Uterus (tissue), 3 donors: ENCODE measurements at regions not wholly inside any gene's neighbourhood (a gene's known extent, or its start where the extent isn't known, plus 50 kb on each side); places are given as distances from the start of the nearest gene placed in this dataset.

Source experiments
- DNase-seq, 2 donors: peaks; one replicate each; pipeline ENCODE4 v3.0.0-alpha.2; 2019 to 2020
- H3K27ac ChIP-seq, 2 donors: fragments of 200-600 bp; sonication (generic); 1 replicate in 1 of 2; 2 replicates in 1 of 2; pipeline ENCODE4 v1.5.1; 2016 to 2018
- H3K27me3 ChIP-seq, 2 donors: fragments of 200-600 bp; sonication (generic); one replicate each; pipeline ENCODE4 v1.5.1; 2018 to 2019; ENCODE audit warnings: control low read depth in 1 of 2
- H3K36me3 ChIP-seq, 2 donors: fragments of 200-600 bp; sonication (generic); one replicate each; pipeline ENCODE4 v1.5.1; 2019; ENCODE audit warnings: control low read depth in 1 of 2
- H3K4me1 ChIP-seq, 2 donors: fragments of 200-600 bp; sonication (generic); one replicate each; pipeline ENCODE4 v1.5.1; 2018 to 2019; ENCODE audit warnings: control low read depth in 1 of 2
- H3K4me3 ChIP-seq, 2 donors: fragments of 200-600 bp; sonication (generic); 1 replicate in 1 of 2; 2 replicates in 1 of 2; pipeline ENCODE4 v1.5.1; 2018 to 2019; ENCODE audit warnings: mild to moderate bottlenecking in 1 of 2
- H3K9me3 ChIP-seq, 2 donors: fragments of 200-600 bp; sonication (generic); one replicate each; pipeline ENCODE4 v1.5.1; 2019; ENCODE audit warnings: control low read depth in 1 of 2
- POLR2A ChIP-seq, 2 donors: fragments of 450-650 bp; IDR thresholded peaks; one replicate each; pipeline ENCODE4 v1.6.1; 2016; ENCODE audit warnings: antibody characterized with exemption in 2 of 2, mild to moderate bottlenecking in 1 of 2, moderate library complexity in 1 of 2
- intact Hi-C: fragments of 100-400 bp; cut with DNase I; formaldehyde crosslinking; loops from one replicate; pipeline ENCODE4 v1.15.1; 2023; ENCODE audit warnings: low total_unique reads
- TF ChIP-seq, protein P1 (sequence below), 4 experiments: fragments of 200-600 bp in 2 of 4; fragments of 450-650 bp in 2 of 4; sonication (generic) in 2 of 4; IDR thresholded peaks; one replicate each; pipeline ENCODE4 v1.5.1; 2016 to 2019; ENCODE audit warnings: antibody characterized with exemption in 4 of 4, mild to moderate bottlenecking in 2 of 4, moderate library complexity in 1 of 4
- donor health status: DM: yes; HTN: yes; CAD: no.

- Histone ChIP-seq H3K27me3 (no peaks in the 10 kb centered on the region), H3K27ac (no peak overlapping the region), H3K4me3 (no peak overlapping the region), H3K4me1 (no peaks in the 10 kb centered on the region), H3K9me3 (no peaks in the 10 kb centered on the region), H3K36me3 (no peaks in the 10 kb centered on the region)
- no peak for DNase-seq
- intact Hi-C loops, result no loop called here
- TF ChIP-seq POLR2A (IDR thresholded peaks at IDR 0.05), result no peak
- TF ChIP-seq, protein P1, sequence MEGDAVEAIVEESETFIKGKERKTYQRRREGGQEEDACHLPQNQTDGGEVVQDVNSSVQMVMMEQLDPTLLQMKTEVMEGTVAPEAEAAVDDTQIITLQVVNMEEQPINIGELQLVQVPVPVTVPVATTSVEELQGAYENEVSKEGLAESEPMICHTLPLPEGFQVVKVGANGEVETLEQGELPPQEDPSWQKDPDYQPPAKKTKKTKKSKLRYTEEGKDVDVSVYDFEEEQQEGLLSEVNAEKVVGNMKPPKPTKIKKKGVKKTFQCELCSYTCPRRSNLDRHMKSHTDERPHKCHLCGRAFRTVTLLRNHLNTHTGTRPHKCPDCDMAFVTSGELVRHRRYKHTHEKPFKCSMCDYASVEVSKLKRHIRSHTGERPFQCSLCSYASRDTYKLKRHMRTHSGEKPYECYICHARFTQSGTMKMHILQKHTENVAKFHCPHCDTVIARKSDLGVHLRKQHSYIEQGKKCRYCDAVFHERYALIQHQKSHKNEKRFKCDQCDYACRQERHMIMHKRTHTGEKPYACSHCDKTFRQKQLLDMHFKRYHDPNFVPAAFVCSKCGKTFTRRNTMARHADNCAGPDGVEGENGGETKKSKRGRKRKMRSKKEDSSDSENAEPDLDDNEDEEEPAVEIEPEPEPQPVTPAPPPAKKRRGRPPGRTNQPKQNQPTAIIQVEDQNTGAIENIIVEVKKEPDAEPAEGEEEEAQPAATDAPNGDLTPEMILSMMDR (IDR thresholded peaks at IDR 0.05), result no peak
Observed at GRCh38 chr2:194610297-194610696, 1046.7 kb upstream of the SLC39A10 start.

GRCh38 chr2:194603429-194603828 lies 1053.6 kb upstream of the SLC39A10 start:
- Histone ChIP-seq H3K9me3 (no peaks in the 10 kb centered on the region), H3K27me3 (no peaks in the 10 kb centered on the region), H3K4me1 (no peaks in the 10 kb centered on the region), H3K4me3 (no peak overlapping the region), H3K36me3 (no peaks in the 10 kb centered on the region), H3K27ac (no peak overlapping the region)
- TF ChIP-seq, protein P1 (IDR thresholded peaks at IDR 0.05), result no peak
- TF ChIP-seq POLR2A (IDR thresholded peaks at IDR 0.05), result no peak
- intact Hi-C loops, result no loop called here
- DNase-seq, result no peak

GRCh38 chr2:194602750-194603149 lies 1054.3 kb upstream of the SLC39A10 start:
- H3K36me3 ChIP-seq, result no peaks in the 10 kb centered on the region
- no peaks in the 10 kb centered on the region for H3K27me3 ChIP-seq
- intact Hi-C loops, result no loop called here
- TF ChIP-seq, protein P1 (IDR thresholded peaks at IDR 0.05), result no peak
- TF ChIP-seq POLR2A (IDR thresholded peaks at IDR 0.05), result no peak
- H3K9me3 ChIP-seq, result no peaks in the 10 kb centered on the region
- DNase-seq, result no peak
- no peak overlapping the region for H3K4me3 ChIP-seq
- H3K27ac ChIP-seq, result no peak overlapping the region
- H3K4me1 ChIP-seq, result no peaks in the 10 kb centered on the region

- Histone ChIP-seq H3K4me1 (no peaks in the 10 kb centered on the region), H3K9me3 (no peaks in the 10 kb centered on the region), H3K4me3 (no peak overlapping the region), H3K27me3 (no peaks in the 10 kb centered on the region), H3K36me3 (no peaks in the 10 kb centered on the region), H3K27ac (no peak overlapping the region)
- TF ChIP-seq POLR2A (IDR thresholded peaks at IDR 0.05), result no peak
- TF ChIP-seq, protein P1 (IDR thresholded peaks at IDR 0.05), result no peak
- DNase-seq, result no peak
- intact Hi-C loops, result no loop called here
Observed at GRCh38 chr2:194591192-194591591, 1065.8 kb upstream of the SLC39A10 start.

DNA sequence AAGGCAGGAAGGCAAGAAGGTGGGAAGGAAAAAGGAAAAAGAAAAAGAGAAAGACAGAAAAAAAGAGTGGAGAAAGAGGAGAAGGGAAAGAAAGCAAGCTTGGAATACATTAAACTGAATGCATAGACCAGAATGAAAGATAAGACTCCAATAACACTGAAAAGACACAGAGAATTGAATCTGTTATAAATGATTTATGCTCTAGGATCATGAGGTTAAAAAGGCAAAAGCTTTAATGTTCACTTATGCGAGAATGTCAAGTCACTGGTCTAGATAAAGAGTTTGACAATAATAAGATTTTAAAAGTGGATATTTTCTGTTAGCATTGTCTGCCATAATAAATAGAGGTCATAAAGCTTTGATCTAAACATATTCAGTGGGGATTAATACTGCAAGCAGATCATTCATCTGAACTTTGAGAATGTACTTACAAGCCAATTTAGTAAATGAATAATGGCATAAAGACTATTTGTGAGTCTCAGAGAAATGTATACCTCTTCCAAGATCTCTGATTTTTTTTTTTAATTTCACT lies 1069.2 kb upstream of the SLC39A10 start:
- Histone ChIP-seq H3K27ac (no peak overlapping the region), H3K9me3 (no peaks in the 10 kb centered on the region), H3K4me1 (no peaks in the 10 kb centered on the region), H3K36me3 (no peaks in the 10 kb centered on the region), H3K27me3 (no peaks in the 10 kb centered on the region), H3K4me3 (no peak overlapping the region)
- TF ChIP-seq, protein P1 (IDR thresholded peaks at IDR 0.05), result no peak
- DNase-seq, result no peak
- intact Hi-C loops, result no loop called here
